ENCODE measurements at regions not wholly inside any gene's neighbourhood (a gene's known extent, or its start where the extent isn't known, plus 50 kb on each side); places are given as distances from the start of the nearest gene placed in this dataset.

DNA sequence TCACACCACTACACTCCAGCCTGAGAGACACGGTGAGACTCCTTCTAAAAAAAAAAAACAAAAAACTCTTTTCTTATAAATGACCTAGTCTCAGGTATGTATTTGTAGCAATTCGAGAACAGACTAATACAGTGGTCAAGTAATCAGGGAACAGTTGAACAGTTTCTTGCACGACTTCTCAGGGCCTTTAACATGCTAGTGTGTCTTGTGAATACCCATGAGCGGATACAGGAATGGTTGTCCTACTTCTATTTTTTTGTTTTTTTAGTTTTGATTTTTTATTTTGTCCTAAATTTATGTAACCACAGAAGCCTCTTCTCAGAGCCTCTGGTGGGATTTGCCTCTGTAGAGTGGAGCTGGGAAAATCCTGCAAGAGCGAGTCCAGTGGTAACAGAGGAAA is 71.0 kb upstream of the NANOS1 start:
- TF ChIP-seq, protein P1, sequence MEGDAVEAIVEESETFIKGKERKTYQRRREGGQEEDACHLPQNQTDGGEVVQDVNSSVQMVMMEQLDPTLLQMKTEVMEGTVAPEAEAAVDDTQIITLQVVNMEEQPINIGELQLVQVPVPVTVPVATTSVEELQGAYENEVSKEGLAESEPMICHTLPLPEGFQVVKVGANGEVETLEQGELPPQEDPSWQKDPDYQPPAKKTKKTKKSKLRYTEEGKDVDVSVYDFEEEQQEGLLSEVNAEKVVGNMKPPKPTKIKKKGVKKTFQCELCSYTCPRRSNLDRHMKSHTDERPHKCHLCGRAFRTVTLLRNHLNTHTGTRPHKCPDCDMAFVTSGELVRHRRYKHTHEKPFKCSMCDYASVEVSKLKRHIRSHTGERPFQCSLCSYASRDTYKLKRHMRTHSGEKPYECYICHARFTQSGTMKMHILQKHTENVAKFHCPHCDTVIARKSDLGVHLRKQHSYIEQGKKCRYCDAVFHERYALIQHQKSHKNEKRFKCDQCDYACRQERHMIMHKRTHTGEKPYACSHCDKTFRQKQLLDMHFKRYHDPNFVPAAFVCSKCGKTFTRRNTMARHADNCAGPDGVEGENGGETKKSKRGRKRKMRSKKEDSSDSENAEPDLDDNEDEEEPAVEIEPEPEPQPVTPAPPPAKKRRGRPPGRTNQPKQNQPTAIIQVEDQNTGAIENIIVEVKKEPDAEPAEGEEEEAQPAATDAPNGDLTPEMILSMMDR (conservative IDR thresholded peaks at IDR 0.05 in 1 of 2, IDR thresholded peaks at IDR 0.05 in 1 of 2; ENCODE audit: low read depth in 1 of 2, low read length in 2 of 2) = no peak
- TF ChIP-seq EZH2 (IDR thresholded peaks at IDR 0.05; ENCODE audit: low read length, missing control alignments) = no peak

Measured in fibroblast of lung (primary cell).